Brain microvascular endothelial cell (primary cell): ENCODE measurements at regions not wholly inside any gene's neighbourhood (a gene's known extent, or its start where the extent isn't known, plus 50 kb on each side); places are given as distances from the start of the nearest gene placed in this dataset.

Source experiments
- DNase-seq: peaks from one replicate; pipeline ENCODE4 v3.0.0-alpha.2; 2020
- H3K27ac ChIP-seq: fragments of 250-450 bp; sonication (Bioruptor Pico); 2 replicates; pipeline ENCODE4 v1.5.1; 2020; ENCODE audit warnings: mild to moderate bottlenecking, moderate library complexity
- H3K27me3 ChIP-seq: fragments of 250-450 bp; sonication (Bioruptor Pico); replicated peaks from 2 replicates; pipeline ENCODE4 v1.5.1; 2020; ENCODE audit warnings: mild to moderate bottlenecking
- H3K36me3 ChIP-seq: fragments of 250-450 bp; sonication (Bioruptor Pico); replicated peaks from 2 replicates; pipeline ENCODE4 v1.5.1; 2020; ENCODE audit warnings: mild to moderate bottlenecking
- H3K4me3 ChIP-seq: 2 replicates; pipeline ENCODE4 v1.5.1; 2011; ENCODE audit warnings: low read depth, mild to moderate bottlenecking, control low read depth, low read length, moderate library complexity
- in situ Hi-C: cut with HindIII; loops from 2 replicates; pipeline ENCODE4 v1.10.0; 2017; ENCODE audit warnings: low sequenced_read_pairs, low pct_ligation_motif_present
- TF ChIP-seq, protein P1 (sequence below): IDR thresholded peaks from 2 replicates; pipeline ENCODE4 v1.5.1; 2011; ENCODE audit warnings: low read depth, mild to moderate bottlenecking, moderate library complexity, low read length, control low read depth, inconsistent platforms; ENCODE audit errors: missing control alignments

DNA sequence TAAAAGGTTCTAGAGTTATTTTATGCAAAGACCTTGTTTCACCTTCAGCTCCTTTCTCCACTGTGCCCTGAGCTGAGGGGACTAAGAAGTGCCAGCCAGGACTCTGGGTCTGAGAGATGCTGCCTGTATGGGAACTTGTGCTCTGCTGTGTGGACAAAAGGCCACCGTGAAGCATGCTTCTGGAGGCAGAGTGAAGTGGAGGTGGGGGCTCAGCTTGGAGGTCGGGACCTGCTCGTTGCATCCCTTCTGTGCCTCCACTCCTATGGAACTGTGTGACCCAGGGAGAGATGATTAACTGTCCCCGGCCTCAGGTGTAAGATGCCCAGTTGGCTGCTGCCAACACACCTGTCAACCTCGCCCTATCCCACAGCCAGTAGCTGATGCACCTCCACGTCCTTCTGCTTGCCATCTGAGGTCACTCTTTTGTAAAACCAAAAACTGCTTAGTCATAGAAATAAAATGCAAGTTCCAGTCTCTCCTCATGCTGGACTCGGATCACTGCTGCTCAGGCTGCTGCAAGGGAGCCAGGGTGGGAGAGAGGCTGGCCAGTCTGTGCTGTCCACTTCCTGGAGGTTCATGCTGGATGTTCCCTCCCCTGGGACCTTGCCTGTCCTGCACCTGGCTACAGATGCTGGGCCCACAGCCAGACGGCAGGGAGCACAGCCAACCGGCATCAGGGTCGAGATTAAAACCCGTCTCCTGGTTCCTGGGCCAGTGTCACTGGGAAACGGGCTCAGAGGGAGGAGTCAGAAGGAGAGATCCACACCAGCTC is 113.2 kb downstream of the ACKR3 start:
- TF ChIP-seq, protein P1, sequence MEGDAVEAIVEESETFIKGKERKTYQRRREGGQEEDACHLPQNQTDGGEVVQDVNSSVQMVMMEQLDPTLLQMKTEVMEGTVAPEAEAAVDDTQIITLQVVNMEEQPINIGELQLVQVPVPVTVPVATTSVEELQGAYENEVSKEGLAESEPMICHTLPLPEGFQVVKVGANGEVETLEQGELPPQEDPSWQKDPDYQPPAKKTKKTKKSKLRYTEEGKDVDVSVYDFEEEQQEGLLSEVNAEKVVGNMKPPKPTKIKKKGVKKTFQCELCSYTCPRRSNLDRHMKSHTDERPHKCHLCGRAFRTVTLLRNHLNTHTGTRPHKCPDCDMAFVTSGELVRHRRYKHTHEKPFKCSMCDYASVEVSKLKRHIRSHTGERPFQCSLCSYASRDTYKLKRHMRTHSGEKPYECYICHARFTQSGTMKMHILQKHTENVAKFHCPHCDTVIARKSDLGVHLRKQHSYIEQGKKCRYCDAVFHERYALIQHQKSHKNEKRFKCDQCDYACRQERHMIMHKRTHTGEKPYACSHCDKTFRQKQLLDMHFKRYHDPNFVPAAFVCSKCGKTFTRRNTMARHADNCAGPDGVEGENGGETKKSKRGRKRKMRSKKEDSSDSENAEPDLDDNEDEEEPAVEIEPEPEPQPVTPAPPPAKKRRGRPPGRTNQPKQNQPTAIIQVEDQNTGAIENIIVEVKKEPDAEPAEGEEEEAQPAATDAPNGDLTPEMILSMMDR: no peak
- H3K4me3 ChIP-seq: no peak overlapping the region
- in situ Hi-C loops: no loop called here
- no peaks in the 10 kb centered on the region for H3K27me3 ChIP-seq
- H3K36me3 ChIP-seq: no peaks in the 10 kb centered on the region
- no peak for DNase-seq
- H3K27ac ChIP-seq: no peak overlapping the region

DNA sequence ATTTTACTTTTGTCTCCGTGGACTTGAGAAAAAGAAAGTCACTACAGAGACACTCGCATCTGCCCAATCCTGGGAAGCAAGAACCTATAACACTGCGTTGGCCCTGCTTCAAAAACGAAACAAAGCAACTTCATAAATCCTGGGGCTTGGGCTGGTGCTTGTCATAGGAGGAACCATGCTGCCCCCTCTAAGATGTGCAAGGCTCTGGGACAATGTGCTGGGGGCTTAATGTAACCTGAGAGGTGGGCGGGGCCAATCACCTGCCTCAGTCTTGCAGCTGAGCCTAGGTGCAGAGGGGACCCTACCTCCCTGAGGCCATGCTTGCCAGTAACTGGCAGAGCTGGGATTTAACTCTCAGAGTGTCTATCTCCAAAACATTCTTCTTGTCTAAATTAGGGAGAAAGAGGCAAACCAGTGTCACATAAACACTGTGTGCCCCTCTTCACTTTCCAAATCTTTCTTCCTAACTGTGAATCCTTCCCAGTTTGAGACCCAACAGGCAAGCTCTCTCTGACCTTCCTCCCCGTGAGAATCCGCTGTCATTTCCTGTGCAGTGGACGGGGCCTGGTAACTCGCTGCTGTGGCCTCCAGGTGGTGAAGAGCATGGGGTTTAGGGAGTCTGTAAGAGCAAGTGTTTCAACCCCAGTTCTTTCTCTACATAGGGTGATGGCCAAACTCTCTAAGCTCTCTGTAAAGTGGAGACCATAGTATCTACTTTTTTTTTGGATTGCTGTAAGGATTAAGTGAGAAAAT is 115.1 kb downstream of the ACKR3 start:
- DNase-seq: no peak
- Histone ChIP-seq H3K27ac (no peak overlapping the region), H3K36me3 (no peaks in the 10 kb centered on the region), H3K27me3 (no peaks in the 10 kb centered on the region), H3K4me3 (no peak overlapping the region)
- TF ChIP-seq, protein P1: no peak
- in situ Hi-C loops: no loop called here

DNA sequence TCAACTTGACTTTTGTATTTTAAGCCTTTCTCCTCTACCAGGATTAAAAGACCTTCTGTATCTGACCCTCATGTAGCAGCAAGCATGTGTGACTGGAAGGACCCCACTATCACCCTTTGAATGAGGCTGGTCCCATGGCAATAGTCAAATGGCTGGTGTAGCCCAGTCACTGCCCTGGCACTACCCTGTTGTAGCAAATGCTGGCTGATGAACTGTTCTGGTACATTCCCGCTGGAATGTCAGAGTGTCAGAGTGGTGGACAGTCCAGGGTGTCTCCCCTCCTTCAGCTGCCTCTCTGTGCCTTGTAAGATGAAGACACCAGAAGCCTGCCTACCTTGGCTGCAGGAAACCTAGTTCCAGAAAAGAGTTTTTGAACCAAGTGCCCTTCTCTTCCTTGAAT is 115.7 kb downstream of the ACKR3 start:
- TF ChIP-seq, protein P1: no peak
- in situ Hi-C loops: no loop called here
- Histone ChIP-seq H3K27ac (no peak overlapping the region), H3K4me3 (no peak overlapping the region), H3K36me3 (no peaks in the 10 kb centered on the region), H3K27me3 (no peaks in the 10 kb centered on the region)
- DNase-seq: no peak

DNA sequence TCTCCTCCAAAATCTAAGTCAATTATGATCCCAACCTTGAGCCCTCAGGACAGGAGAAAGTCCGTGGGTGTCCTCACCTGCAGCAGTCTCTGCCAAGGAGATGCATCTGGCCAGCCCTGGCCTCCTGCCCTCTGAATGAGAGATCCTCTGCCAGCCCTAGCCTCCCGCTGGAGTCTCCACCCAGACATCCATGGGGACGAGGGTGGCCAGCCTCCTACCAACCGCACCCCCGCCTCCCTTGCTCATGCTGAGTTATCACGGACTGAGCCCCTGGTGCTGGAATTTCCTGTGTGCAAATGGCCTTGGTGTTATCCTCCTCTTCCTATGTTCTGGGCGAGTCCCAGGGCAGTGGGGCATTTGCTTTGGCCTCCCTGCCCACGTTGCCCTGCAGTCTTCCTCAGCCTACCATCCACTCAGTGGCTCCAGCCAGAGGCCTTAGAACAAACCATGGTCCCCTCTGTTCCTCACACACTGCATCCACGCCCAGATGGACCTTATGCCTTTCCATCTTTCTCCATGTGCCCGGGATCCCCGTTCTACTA is 116.4 kb downstream of the ACKR3 start:
- Histone ChIP-seq H3K27me3 (no peaks in the 10 kb centered on the region), H3K36me3 (no peaks in the 10 kb centered on the region), H3K4me3 (no peak overlapping the region), H3K27ac (no peak overlapping the region)
- in situ Hi-C loops: no loop called here
- DNase-seq: no peak
- TF ChIP-seq, protein P1: no peak

DNA sequence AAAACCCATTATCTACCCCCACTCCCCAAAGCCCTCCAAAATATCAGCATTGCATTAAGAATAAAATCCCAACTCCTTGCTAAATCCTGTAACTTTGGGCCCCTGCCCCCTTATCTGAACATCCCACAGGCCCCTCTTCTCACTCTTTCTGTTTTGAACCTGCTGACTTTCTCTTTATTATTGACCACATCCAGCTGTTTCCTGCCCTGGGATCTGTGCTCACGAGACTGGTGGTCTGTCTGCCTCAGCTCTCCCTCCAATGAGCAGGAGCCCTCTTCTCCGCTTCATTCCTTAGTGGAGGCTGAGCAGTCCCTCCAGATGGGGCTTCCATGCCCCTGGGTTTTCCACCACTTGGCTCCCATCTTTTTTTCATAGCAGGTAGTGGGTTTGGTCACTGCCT is 116.9 kb downstream of the ACKR3 start:
- in situ Hi-C loops: no loop called here
- H3K36me3 ChIP-seq: no peaks in the 10 kb centered on the region
- H3K27me3 ChIP-seq: no peaks in the 10 kb centered on the region
- no peak overlapping the region for H3K27ac ChIP-seq
- TF ChIP-seq, protein P1: no peak
- no peak overlapping the region for H3K4me3 ChIP-seq
- DNase-seq: no peak
